GM18870 (cell line): ENCODE measurements at regions not wholly inside any gene's neighbourhood (a gene's known extent, or its start where the extent isn't known, plus 50 kb on each side); places are given as distances from the start of the nearest gene placed in this dataset.
A peak's percentile ranks its signal among the peaks of the same experiment; 100 is the strongest.

Experiments used
- ATAC-seq: cut with Tn5 transposase; IDR thresholded peaks from one replicate; pipeline ENCODE4 v1.9.1; 2021; ENCODE audit warnings: moderate library complexity; ENCODE audit not compliant: unreplicated experiment

DNA sequence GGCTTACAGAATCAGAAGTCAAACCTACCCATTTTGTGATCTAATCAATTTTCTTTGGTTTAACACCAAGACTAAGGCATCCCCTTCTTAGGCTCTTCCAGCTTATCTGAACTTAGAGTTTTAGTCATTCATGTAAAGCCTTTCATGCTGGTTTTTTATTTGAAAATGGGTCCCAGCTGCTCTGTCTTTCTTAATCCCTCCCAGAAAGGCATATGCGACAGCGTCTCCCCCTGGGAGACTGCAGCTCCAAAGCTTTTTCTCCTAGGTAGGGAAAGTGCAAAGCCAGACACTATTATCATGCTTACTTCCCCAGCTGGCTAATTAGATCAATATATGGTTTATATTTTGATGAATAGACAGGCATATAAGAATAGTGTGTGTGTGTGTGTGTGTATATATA lies 96.6 kb upstream of the E2F7 start:
- ATAC-seq: no peak

DNA sequence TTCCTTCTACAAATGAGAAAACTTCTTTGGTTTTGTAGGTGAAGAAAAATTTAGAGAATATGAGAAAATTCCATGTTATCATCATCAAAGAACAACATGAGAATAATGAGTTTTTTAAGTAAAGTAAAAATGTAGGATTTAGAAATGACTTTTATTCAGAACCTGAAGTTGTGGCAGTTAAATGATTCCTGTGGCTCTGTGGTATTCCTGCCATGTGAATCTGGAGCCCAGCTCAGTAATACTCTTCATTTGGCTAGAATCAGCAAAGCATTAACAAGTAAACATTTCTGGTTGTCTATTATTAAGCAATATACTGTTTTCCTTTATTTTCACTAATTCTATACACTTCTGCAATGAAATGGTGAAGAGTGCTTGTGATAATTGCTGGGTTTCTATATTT lies 95.6 kb upstream of the E2F7 start:
- ATAC-seq: no peak

DNA sequence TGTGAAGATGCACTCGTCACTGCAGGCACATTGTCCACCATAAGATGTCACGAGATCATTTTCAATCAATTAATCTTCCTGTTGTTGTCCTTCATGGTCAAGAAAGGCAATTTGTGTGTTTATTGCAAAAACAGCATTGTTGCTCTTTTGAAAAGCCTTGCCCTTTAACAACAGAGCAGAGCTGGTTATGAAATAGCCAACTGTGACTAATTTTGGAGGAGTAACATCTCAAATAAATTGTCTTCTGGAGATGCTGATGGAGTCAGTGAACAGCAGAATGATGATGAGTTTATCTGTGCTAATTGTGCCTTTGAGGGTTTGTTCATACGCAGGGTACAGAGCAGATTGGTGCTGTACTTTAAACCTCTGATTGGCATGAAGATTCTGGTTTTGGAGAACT lies 88.3 kb upstream of the E2F7 start:
- ATAC-seq: no peak

DNA sequence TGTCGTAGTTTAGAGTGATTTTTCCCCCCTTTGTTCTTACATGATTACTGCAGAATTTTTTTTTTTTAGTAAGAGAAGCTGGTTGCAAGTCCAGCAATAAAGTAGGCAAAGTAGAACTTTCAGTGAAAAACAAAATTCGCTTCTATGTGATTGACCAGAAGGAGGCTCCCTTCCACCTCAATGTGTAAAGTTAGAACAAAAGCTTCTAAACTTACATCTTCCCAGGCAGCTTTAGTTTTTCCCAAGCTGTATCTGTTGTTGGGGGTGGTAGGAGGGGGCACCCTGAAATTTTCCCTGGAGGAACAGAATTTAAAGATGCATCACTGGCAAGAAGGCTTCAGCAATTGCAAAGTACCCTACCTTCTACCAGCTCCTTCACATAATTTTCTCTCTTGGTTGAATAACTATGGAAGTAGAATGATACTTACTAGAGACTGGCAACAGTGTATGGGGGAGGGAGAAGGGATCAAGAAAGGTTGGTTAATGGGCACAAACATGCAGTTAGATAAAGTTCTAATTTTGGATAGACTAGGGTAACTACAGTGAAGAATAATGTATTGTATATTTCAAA lies 87.3 kb upstream of the E2F7 start:
- no peak for ATAC-seq

DNA sequence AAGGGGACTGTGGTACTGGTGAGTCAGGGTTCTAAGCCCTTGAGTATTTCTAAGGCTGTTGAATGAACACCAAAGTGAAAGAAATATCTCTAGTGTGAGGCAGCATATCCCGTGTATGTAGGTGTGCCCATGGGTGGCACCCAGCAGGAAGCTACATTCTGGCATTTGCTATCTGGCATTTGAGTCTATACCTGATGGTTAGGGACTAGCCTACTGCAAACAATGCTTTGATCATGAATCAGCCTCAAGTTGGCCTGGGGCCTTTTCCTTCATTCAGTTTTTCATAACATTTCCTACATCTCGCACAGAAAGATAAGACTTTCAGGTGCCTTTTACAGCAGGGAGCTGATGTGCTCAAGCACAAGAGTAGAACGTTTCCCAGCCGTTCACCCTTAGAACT lies 85.7 kb upstream of the E2F7 start:
- ATAC-seq: no peak

DNA sequence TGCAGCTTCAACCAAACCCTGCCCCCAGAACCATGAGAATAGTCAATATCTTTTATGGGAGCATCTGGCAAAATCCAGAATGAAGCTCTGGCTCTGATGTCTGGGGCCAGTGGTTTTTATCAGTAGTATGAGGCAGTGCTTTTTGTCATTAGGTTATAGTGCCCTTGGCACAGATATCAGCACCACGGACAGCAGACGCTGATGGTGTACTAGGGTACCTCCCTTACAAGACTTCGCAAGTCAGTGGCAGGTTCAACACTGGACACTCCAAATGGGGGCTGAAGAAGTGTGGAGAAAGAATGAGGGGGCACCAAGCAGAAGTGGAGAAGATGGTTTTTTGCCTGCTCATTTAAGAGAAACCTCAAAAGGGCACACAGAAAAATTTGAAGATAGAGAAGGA lies 68.2 kb upstream of the E2F7 start:
- ATAC-seq: no peak

DNA sequence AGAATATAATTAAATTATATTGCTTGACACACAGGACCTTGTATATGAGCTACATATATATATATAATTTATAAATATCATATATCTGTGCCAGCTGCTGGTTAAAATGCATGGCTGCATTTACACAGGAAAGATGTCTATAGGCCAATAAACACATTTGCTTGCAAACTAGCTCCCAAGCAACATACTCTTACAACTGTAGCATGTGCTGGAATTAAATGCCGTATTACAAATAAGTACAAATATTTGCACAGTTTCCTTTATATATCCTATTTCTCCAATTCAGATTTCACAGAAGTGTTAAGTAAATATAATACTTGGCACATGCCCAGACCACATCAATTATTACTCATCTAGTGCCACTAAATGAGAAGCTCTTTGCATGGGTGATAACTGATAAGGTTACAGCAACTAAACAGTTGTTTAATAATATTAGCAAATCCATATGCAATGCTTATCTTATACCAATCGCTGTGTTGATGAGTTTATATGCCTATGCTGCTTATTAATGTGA lies 66.7 kb upstream of the E2F7 start:
- no peak for ATAC-seq

DNA sequence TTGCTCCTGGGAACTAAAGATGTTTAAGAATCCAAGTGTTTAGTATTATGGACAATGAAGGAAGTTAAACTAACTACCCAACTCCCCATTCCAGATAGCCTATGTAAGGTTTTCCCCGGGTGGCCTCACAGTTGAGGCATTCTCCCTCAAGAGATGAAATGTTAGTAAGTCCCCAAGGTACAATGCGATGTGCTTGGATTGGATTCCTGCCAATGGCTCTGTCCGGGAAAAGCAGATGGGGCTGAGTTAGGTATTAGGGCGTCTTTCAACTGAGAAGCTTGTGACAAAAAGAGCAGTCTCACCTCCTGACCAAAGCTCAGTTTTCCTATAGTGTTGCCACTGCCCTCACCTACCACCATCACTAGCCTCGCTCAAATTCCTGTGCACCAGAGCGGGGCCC lies 64.8 kb upstream of the E2F7 start:
- ATAC-seq: no peak

DNA sequence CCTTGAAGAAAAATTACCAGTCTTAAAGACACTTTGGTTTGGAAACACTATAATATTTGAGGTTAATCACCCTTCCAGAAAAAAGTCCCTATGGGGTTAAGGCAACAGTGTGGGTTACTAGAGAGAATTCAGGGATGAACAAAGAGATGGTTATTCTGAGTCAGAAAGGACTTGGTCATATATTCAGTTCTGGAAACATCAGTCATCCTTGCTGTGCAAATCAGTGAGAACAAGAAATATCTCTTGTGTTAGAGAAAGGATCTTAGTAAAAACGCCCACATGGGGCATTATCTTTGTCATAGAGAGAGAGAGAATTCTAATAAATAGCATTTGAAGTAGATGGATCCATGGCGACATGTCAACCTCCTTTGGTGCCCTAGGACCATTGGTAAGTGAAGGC lies 59.4 kb upstream of the E2F7 start:
- ATAC-seq: peak; percentile 88

DNA sequence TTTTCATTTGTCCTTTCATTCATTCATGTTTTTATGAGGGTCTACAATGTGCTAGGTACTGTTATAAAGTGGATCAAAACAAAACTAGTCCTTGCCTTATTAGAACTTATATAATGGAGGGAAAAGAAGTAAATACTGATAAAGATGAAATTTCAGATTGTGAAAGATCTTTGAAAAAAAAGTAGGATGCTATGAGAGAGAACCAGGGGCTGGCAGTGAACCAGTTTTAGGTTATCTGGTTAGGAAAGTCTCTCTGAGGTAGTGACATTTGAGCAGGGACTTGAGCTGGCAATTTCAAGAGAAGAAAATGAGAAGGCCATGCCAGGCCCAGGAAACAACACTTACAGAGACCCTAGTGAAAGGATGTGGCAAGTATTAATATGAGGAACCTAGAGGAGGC lies 57.3 kb upstream of the E2F7 start:
- no peak for ATAC-seq

DNA sequence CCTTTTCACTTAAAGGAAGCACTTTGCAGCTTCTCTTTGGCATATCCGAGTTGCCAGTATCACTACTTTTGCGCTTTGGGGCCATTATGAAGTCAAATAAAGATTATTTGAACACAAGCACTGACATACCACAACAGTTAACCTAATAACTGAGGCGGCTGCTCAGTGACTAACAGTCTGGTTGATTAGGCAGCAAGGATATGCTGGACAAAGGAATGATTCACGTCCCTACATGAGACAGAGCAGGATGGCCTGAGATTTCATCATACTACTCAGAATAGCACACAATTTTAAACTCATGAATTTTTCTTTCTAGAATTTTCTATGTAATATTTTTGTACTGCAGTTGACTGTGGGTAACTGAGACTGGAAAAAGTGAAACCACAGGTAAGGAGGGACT lies 56.9 kb upstream of the E2F7 start:
- no peak for ATAC-seq

DNA sequence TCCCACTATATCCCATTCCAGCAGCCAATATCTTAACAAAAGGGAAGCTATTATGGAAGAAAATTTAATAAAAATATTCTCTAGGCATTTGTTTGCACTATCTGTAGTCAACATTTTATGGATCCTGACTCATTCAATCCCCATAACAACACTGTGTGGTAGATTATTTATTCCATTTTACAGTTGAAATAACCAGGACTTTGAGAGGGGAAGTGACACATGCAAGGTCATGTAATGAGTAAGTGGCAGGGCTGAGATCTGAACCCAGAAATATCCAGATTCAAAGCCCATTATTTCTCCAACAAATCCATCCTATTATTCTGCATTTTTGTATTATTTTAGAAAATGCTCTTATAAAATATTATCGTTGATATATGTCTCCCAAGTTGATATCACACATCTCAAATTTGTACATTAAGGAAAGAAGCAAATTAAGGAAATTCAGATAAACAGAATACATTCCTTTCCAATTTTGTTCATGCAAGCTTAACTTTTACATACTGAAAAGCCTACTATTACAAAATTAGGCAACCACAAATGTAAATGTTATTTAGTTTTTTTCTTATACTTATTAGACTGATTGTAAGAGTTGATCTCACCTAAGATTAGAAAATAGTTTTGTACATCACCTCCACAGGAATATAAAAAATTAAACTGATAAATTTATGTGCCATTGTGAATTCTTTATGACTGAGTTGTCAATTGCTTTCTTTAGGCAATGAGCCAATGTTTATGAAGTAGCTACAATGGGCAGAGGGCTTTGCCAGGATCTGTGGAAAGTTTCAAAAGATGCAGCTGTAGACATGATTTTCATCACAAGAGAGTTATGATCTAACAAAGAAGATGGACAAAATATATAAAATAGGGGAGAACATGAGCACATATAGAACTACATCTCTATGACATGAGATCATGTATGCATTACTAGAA lies 55.1 kb upstream of the E2F7 start:
- ATAC-seq: no peak

DNA sequence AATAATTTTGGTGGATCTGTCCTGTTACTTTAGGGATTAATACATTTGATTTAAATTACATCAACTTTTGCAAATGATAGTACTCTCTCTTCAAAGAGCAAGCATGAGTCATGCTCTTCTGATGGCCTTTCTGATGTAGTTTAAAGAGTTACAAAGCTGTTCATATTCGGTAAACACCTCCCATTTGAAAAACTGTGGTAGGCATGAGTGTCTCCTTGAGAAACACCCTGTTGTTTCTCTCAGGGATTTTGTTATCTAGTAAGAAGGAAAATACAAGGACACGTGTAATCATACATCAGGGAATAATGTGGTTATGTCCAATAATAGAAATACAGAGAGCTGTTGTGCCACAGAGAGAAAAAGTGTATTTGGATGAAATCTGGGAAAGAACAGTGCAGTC lies 53.3 kb upstream of the E2F7 start:
- no peak for ATAC-seq

DNA sequence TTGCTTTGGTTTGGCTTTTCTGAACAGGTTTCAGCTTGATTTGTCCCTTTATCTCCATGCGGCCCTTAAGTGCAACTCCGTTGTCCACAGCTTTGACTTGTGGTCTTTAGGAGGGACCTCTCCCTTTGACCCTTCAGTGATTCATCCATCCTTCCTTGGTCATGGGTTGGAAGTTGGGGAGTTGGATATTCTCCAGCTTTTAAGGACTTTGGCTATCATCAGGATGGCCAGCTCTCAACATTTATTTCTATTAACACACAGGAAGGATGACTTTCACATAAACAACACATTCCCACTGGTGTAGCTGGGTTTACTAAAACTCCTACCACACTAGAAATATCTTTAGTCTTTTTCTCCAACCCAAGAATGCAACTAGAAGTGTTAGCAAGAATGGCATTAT lies 50.9 kb upstream of the E2F7 start:
- ATAC-seq: no peak

DNA sequence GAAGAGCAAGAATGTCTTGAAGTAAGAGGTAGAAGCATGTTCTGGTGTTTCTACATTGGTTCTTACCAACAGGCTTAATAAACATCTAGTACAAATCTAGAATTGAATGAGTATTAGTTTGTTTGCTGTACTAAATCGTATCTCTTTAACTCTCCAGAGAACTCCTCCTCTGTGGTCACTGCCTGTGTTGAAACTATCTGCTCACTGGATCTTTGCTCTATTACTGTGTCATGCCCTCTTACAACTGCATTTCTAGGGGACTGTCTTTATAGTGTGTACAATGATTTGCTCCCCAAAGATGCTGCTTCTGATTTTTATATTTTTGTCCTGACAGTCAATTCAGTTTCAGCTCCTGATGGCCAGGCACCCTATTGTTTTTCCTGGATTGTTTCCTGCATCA lies 50.1 kb upstream of the E2F7 start:
- no peak for ATAC-seq
